OCI-LY1 (cell line): ENCODE measurements at regions not wholly inside any gene's neighbourhood (a gene's known extent, or its start where the extent isn't known, plus 50 kb on each side); places are given as distances from the start of the nearest gene placed in this dataset.

Experiments used
- H2AFZ ChIP-seq: fragments of 200-600 bp; sonication (generic), shearing (Covaris generic); 2 replicates; pipeline ENCODE4 v1.6.0; 2014; ENCODE audit warnings: antibody characterized with exemption, mild to moderate bottlenecking, low read length
- H3F3A ChIP-seq: fragments of 200-600 bp; sonication (generic), shearing (Covaris generic); 2 replicates; pipeline ENCODE4 v1.6.0; 2014; ENCODE audit warnings: mild to moderate bottlenecking, antibody characterized with exemption, low read length, moderate library complexity; ENCODE audit not compliant: insufficient read depth
- H3K27ac ChIP-seq: fragments of 200-600 bp; sonication (generic); 2 replicates; pipeline ENCODE4 v1.5.1; 2014; ENCODE audit warnings: low read length, mixed run types, mild to moderate bottlenecking, low read depth; ENCODE audit not compliant: poor library complexity, severe bottlenecking
- H3K27me3 ChIP-seq: fragments of 200-600 bp; sonication (generic); 2 replicates; pipeline ENCODE4 v1.6.0; 2014; ENCODE audit warnings: antibody characterized with exemption, mild to moderate bottlenecking, low read length, moderate library complexity; ENCODE audit not compliant: insufficient read depth
- H3K36me3 ChIP-seq: fragments of 200-600 bp; sonication (generic); 2 replicates; pipeline ENCODE4 v1.6.1; 2014; ENCODE audit warnings: mild to moderate bottlenecking, antibody characterized with exemption, low read length, moderate library complexity, mixed read lengths; ENCODE audit not compliant: insufficient read depth
- H3K4me1 ChIP-seq: fragments of 200-600 bp; sonication (generic); 2 replicates; pipeline ENCODE4 v1.5.1; 2014; ENCODE audit warnings: mild to moderate bottlenecking, low read length, moderate library complexity; ENCODE audit not compliant: insufficient read depth, severe bottlenecking
- H3K4me2 ChIP-seq: fragments of 200-600 bp; sonication (generic), shearing (Covaris generic); 2 replicates; pipeline ENCODE4 v1.6.1; 2014; ENCODE audit warnings: low read length
- H3K4me3 ChIP-seq: fragments of 200-600 bp; sonication (generic); 2 replicates; pipeline ENCODE4 v1.5.1; 2014; ENCODE audit warnings: low read length, low read depth, mild to moderate bottlenecking, mixed read lengths; ENCODE audit not compliant: poor library complexity, severe bottlenecking
- H3K79me2 ChIP-seq: fragments of 200-600 bp; shearing (Covaris generic); 2 replicates; pipeline ENCODE4 v1.6.1; 2016; ENCODE audit warnings: mixed run types, low read length, mixed read lengths; ENCODE audit not compliant: insufficient read depth
- H3K9ac ChIP-seq: fragments of 200-600 bp; sonication (generic), shearing (Covaris generic); 2 replicates; pipeline ENCODE4 v1.6.1; 2014; ENCODE audit warnings: mild to moderate bottlenecking, low read length, mixed read lengths
- H3K9me2 ChIP-seq: fragments of 200-600 bp; sonication (generic), shearing (Covaris generic); 2 replicates; pipeline ENCODE4 v1.6.1; 2014; ENCODE audit warnings: low read depth, mild to moderate bottlenecking, low read length, mixed read lengths
- H3K9me3 ChIP-seq: fragments of 200-600 bp; shearing (Covaris generic); 2 replicates; pipeline ENCODE4 v1.6.1; 2014; ENCODE audit warnings: low read length, mixed read lengths
- H4K20me1 ChIP-seq: fragments of 200-600 bp; sonication (generic), shearing (Covaris generic); 2 replicates; pipeline ENCODE4 v1.6.0; 2016; ENCODE audit warnings: mild to moderate bottlenecking, low read length; ENCODE audit not compliant: insufficient read depth
- EZH2 ChIP-seq: fragments of 200-600 bp; sonication (generic), shearing (Covaris generic); IDR thresholded peaks from 2 replicates; pipeline ENCODE4 v1.8.0; 2017; ENCODE audit warnings: borderline replicate concordance, mixed run types, mild to moderate bottlenecking, antibody characterized with exemption, low read length, moderate library complexity, mixed read lengths
- TF ChIP-seq, protein P1 (sequence below): fragments of 200-600 bp; sonication (generic), shearing (Covaris generic); IDR thresholded peaks from 2 replicates; pipeline ENCODE4 v1.5.1; 2017; ENCODE audit warnings: mild to moderate bottlenecking, antibody characterized with exemption, low read length, moderate library complexity, mixed read lengths

DNA sequence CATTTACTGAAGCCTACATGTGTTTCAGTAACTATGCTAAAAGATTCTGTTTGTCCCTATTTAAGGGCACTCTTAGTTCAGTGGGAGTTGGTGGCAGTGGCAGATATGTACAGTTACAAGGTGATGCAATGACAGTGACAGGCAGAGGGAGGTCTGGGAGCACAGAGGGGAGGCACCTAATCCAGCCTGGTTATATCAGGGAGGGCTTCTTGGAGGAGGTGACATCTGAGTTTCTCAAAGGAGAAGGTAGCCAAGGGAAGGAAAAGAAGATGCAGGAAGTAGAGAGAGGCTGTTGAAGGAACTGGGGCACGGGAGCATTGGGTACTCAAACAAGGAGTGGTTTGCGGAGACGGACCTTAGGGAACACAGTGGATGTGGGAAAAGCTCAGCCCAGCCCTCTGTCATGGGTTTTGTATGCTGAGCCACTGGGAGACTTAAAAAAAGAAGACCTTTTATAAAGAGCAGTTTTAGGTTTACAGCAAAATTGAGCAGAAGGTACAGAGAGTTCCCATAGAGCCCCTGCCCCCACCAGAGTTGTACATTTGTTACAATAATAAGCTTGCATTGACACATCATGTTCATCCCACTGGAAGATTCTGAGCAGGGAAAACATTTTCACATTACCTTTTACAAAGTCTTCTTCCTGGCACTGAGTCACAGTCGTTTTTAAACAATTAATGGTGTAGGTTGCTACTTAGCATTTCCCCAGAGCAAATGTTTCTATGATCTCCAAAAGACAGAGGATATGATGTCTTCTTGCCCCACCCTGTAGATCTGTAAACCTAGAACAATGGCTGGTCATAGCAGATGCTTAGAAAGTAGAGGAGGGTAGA, 83.0 kb upstream of the TAF1B start:
- no peak overlapping the region for H3K4me2 ChIP-seq
- no peak overlapping the region for H3K27ac ChIP-seq
- no peak overlapping the region for H2AFZ ChIP-seq
- no peak for TF ChIP-seq EZH2
- TF ChIP-seq, protein P1, sequence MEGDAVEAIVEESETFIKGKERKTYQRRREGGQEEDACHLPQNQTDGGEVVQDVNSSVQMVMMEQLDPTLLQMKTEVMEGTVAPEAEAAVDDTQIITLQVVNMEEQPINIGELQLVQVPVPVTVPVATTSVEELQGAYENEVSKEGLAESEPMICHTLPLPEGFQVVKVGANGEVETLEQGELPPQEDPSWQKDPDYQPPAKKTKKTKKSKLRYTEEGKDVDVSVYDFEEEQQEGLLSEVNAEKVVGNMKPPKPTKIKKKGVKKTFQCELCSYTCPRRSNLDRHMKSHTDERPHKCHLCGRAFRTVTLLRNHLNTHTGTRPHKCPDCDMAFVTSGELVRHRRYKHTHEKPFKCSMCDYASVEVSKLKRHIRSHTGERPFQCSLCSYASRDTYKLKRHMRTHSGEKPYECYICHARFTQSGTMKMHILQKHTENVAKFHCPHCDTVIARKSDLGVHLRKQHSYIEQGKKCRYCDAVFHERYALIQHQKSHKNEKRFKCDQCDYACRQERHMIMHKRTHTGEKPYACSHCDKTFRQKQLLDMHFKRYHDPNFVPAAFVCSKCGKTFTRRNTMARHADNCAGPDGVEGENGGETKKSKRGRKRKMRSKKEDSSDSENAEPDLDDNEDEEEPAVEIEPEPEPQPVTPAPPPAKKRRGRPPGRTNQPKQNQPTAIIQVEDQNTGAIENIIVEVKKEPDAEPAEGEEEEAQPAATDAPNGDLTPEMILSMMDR, result no peak
- H3K27me3 ChIP-seq, result peaks cover 3% of the 10 kb centered on the region; the same call in 1 of the 2 replicates
- no peaks in the 10 kb centered on the region for H3F3A ChIP-seq
- no peaks in the 10 kb centered on the region for H3K9me3 ChIP-seq
- H4K20me1 ChIP-seq, result no peaks in the 10 kb centered on the region
- no peaks in the 10 kb centered on the region for H3K79me2 ChIP-seq
- H3K9ac ChIP-seq, result no peak overlapping the region
- no peaks in the 10 kb centered on the region for H3K9me2 ChIP-seq
- no peaks in the 10 kb centered on the region for H3K4me1 ChIP-seq
- no peak overlapping the region for H3K4me3 ChIP-seq
- no peaks in the 10 kb centered on the region for H3K36me3 ChIP-seq

DNA sequence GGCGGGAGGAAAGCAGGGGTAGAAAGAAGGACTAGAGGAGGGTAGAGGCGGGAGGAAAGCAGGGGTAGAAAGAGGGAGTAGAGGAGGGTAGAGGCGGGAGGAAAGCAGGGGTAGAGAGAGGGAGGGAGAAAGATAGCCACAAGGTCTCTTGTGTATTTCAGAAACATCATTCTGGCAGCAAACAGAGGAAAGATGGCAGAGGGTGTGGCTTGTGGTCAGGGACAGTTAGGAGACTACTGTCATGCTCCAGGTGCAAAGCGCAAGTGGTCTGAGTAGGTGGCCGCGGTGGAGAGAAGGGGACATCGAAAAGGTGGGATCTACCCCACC, 82.4 kb upstream of the TAF1B start:
- H3K27ac ChIP-seq, result no peak overlapping the region
- H2AFZ ChIP-seq, result no peak overlapping the region
- no peaks in the 10 kb centered on the region for H3K36me3 ChIP-seq
- H3K9ac ChIP-seq, result no peak overlapping the region
- no peaks in the 10 kb centered on the region for H3K9me2 ChIP-seq
- no peak overlapping the region for H3K4me3 ChIP-seq
- no peaks in the 10 kb centered on the region for H3K4me1 ChIP-seq
- H3K4me2 ChIP-seq, result no peak overlapping the region
- no peaks in the 10 kb centered on the region for H3F3A ChIP-seq
- H3K79me2 ChIP-seq, result no peaks in the 10 kb centered on the region
- H4K20me1 ChIP-seq, result no peaks in the 10 kb centered on the region
- TF ChIP-seq, protein P1, result no peak
- no peak for TF ChIP-seq EZH2
- no peaks in the 10 kb centered on the region for H3K9me3 ChIP-seq
- H3K27me3 ChIP-seq, result peaks cover 3% of the 10 kb centered on the region; the same call in 1 of the 2 replicates

DNA sequence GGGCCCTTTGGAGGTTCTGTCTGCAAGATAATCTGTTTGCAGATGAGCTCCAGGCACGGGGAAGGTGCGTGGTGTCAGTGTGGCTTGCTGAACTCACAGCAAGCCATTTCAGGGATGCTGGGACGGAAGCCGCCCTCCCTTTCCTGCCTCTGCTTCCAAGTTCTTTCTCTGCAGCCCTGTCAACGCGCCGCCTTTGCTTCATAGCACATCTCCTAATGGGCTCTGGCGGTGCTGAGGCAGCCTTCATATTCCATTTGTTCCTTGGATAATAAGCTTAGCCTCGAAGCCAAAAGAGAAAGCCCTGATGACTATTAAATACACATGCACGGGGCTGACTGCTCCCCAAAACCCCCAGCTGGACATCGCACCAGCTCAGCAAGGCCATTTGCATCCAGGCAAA, 81.7 kb upstream of the TAF1B start:
- Histone ChIP-seq H3K9me2 (no peaks in the 10 kb centered on the region), H3F3A (no peaks in the 10 kb centered on the region), H3K4me3 (no peak overlapping the region), H3K4me1 (no peaks in the 10 kb centered on the region), H3K27ac (no peak overlapping the region), H3K36me3 (no peaks in the 10 kb centered on the region), H3K9me3 (no peaks in the 10 kb centered on the region), H2AFZ (no peak overlapping the region), H3K79me2 (no peaks in the 10 kb centered on the region), H3K27me3 (peaks cover 3% of the 10 kb centered on the region; the same call in 1 of the 2 replicates), H4K20me1 (no peaks in the 10 kb centered on the region), H3K4me2 (no peak overlapping the region), H3K9ac (no peak overlapping the region)
- no peak for TF ChIP-seq EZH2
- TF ChIP-seq, protein P1, result no peak
